Loucy (cell line): ENCODE measurements at regions not wholly inside any gene's neighbourhood (a gene's known extent, or its start where the extent isn't known, plus 50 kb on each side); places are given as distances from the start of the nearest gene placed in this dataset.

ENCODE experiments used
- H2AFZ ChIP-seq: fragments of 200-600 bp; sonication (generic); 2 replicates; pipeline ENCODE4 v1.6.0; 2016; ENCODE audit warnings: antibody characterized with exemption, mild to moderate bottlenecking, low read length, moderate library complexity
- H3F3A ChIP-seq: fragments of 200-600 bp; 2 replicates; pipeline ENCODE4 v1.6.0; 2016; ENCODE audit warnings: antibody characterized with exemption, low read depth, mild to moderate bottlenecking
- H3K27me3 ChIP-seq: fragments of 200-600 bp; sonication (generic); 2 replicates; pipeline ENCODE4 v1.6.1; 2014; ENCODE audit warnings: low read length, mild to moderate bottlenecking; ENCODE audit not compliant: insufficient read depth, poor library complexity, severe bottlenecking
- H3K36me3 ChIP-seq: fragments of 200-600 bp; sonication (generic); 2 replicates; pipeline ENCODE4 v1.6.1; 2016; ENCODE audit warnings: low read length; ENCODE audit not compliant: insufficient read depth
- H3K4me1 ChIP-seq: fragments of 200-600 bp; sonication (generic); 2 replicates; pipeline ENCODE4 v1.5.1; 2014; ENCODE audit warnings: low read length, mild to moderate bottlenecking; ENCODE audit not compliant: insufficient read depth, poor library complexity, severe bottlenecking
- H3K4me2 ChIP-seq: fragments of 200-600 bp; sonication (generic); 2 replicates; pipeline ENCODE4 v1.6.0; 2014; ENCODE audit warnings: antibody characterized with exemption, low read length, low read depth, mild to moderate bottlenecking; ENCODE audit not compliant: poor library complexity, severe bottlenecking
- H3K4me3 ChIP-seq: fragments of 200-600 bp; sonication (generic); 2 replicates; pipeline ENCODE4 v1.5.1; 2014; ENCODE audit warnings: low read length, mild to moderate bottlenecking, mixed read lengths; ENCODE audit not compliant: poor library complexity, severe bottlenecking
- H3K79me2 ChIP-seq: fragments of 200-600 bp; sonication (generic); 2 replicates; pipeline ENCODE4 v1.6.1; 2014; ENCODE audit warnings: low read length; ENCODE audit not compliant: insufficient read depth
- H3K9ac ChIP-seq: fragments of 200-600 bp; sonication (generic); 2 replicates; pipeline ENCODE4 v1.6.0; 2014; ENCODE audit warnings: mild to moderate bottlenecking, low read depth, low read length, moderate library complexity; ENCODE audit not compliant: poor library complexity, severe bottlenecking
- H3K9me2 ChIP-seq: fragments of 200-600 bp; sonication (generic); replicated peaks from 2 replicates; pipeline ENCODE4 v1.6.1; 2016; ENCODE audit warnings: low read depth, low read length, mixed read lengths
- H3K9me3 ChIP-seq: fragments of 200-600 bp; sonication (generic); 2 replicates; pipeline ENCODE4 v1.6.1; 2014; ENCODE audit warnings: mild to moderate bottlenecking, antibody characterized with exemption, low read length, low read depth; ENCODE audit not compliant: insufficient read depth
- H4K20me1 ChIP-seq: fragments of 200-600 bp; sonication (generic); 2 replicates; pipeline ENCODE4 v1.6.0; 2014; ENCODE audit warnings: antibody characterized with exemption, low read length, mild to moderate bottlenecking; ENCODE audit not compliant: insufficient read depth, poor library complexity, severe bottlenecking
- CTCF ChIP-seq: fragments of 200-600 bp; sonication (generic); conservative IDR thresholded peaks from 2 replicates; pipeline ENCODE4 v1.5.1; 2014; ENCODE audit warnings: mild to moderate bottlenecking, antibody characterized with exemption, low read length
- EZH2phosphoT487 ChIP-seq: fragments of 200-600 bp; IDR thresholded peaks from 2 replicates; pipeline ENCODE4 v1.6.1; 2018; ENCODE audit warnings: antibody characterized with exemption, mild to moderate bottlenecking, moderate library complexity, borderline replicate concordance

- Histone ChIP-seq H3K9me2 (no peaks in the 10 kb centered on the region), H4K20me1 (no peaks in the 10 kb centered on the region), H3K4me1 (no peaks in the 10 kb centered on the region), H3K4me2 (no peak overlapping the region), H3K36me3 (no peaks in the 10 kb centered on the region), H3K4me3 (no peak overlapping the region), H3K9ac (no peak overlapping the region), H3K9me3 (no peaks in the 10 kb centered on the region; the same call in 1 of the 2 replicates), H3F3A (no peaks in the 10 kb centered on the region), H3K27me3 (no peaks in the 10 kb centered on the region), H2AFZ (no peak overlapping the region), H3K79me2 (no peaks in the 10 kb centered on the region)
- TF ChIP-seq CTCF (no peak), EZH2phosphoT487 (no peak)
These were observed 771.7 kb upstream of the ADGRB3 start for GRCh38 chr6:67863346-67863745.

DNA sequence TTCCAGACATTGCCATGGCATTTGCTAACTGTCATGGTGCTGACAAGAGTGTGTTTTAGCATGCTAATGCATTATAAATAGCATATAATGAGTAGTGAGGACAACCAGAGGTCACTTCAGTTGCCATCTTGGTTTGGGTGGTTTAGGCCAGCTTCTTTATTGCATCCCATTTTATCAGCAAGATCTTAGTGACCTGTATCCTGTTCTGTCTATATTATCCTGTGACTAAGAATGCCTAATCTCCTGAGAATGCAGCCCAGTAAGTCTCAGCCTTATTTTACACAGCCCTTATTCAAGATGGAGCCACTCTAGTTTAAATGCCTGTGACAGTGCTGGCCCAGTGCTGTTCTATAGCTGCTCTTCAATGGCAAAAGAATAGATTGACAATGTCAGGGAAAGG, 781.0 kb upstream of the ADGRB3 start:
- H3K36me3 ChIP-seq, result no peaks in the 10 kb centered on the region

GRCh38 chr6:67839818-67840217, 795.3 kb upstream of the ADGRB3 start:
- H3K36me3 ChIP-seq, result no peaks in the 10 kb centered on the region
- H3F3A ChIP-seq, result no peaks in the 10 kb centered on the region
- H3K4me3 ChIP-seq, result no peak overlapping the region
- no peak overlapping the region for H3K9ac ChIP-seq
- H3K4me2 ChIP-seq, result no peak overlapping the region
- H3K4me1 ChIP-seq, result no peaks in the 10 kb centered on the region
- H3K9me3 ChIP-seq, result peaks cover 3% of the 10 kb centered on the region; the same call in 1 of the 2 replicates
- H3K27me3 ChIP-seq, result no peaks in the 10 kb centered on the region
- no peaks in the 10 kb centered on the region for H4K20me1 ChIP-seq
- TF ChIP-seq EZH2phosphoT487, result no peak
- TF ChIP-seq CTCF, result no peak
- no peaks in the 10 kb centered on the region for H3K79me2 ChIP-seq
- no peak overlapping the region for H2AFZ ChIP-seq
- H3K9me2 ChIP-seq, result no peaks in the 10 kb centered on the region; the same call in 1 of the 2 replicates

More for the DNA sequence above, 781.0 kb upstream of the ADGRB3 start:
- Histone ChIP-seq H4K20me1 (no peaks in the 10 kb centered on the region), H3K4me2 (no peak overlapping the region), H3F3A (no peaks in the 10 kb centered on the region), H3K79me2 (no peaks in the 10 kb centered on the region), H3K4me1 (no peaks in the 10 kb centered on the region), H2AFZ (no peak overlapping the region), H3K4me3 (no peak overlapping the region), H3K27me3 (no peaks in the 10 kb centered on the region), H3K9ac (no peak overlapping the region), H3K9me3 (no peaks in the 10 kb centered on the region), H3K9me2 (no peaks in the 10 kb centered on the region)
- no peak for TF ChIP-seq EZH2phosphoT487
- TF ChIP-seq CTCF, result no peak
